Epithelial cell of esophagus (primary cell): ENCODE measurements at regions not wholly inside any gene's neighbourhood (a gene's known extent, or its start where the extent isn't known, plus 50 kb on each side); places are given as distances from the start of the nearest gene placed in this dataset.

Experiments used
- DNase-seq: peaks from one replicate; pipeline ENCODE4 v3.0.0; 2010; ENCODE audit warnings: low read depth
- H3K4me3 ChIP-seq: 2 replicates; pipeline ENCODE4 v1.5.1; 2011; ENCODE audit warnings: mild to moderate bottlenecking, low read length, control low read depth
- CTCF ChIP-seq: IDR thresholded peaks from 2 replicates; pipeline ENCODE4 v1.5.1; 2011; ENCODE audit warnings: low read depth, mild to moderate bottlenecking, low read length, control low read depth, inconsistent platforms; ENCODE audit not compliant: insufficient read depth; ENCODE audit errors: missing control alignments

GRCh38 chr17:68179236-68179925, 68.5 kb upstream of the AMZ2 start:
- H3K4me3 ChIP-seq, result no peak overlapping the region
- DNase-seq, result no peak
- TF ChIP-seq CTCF, result no peak

GRCh38 chr17:68179926-68180285, 67.9 kb upstream of the AMZ2 start:
- H3K4me3 ChIP-seq, result no peak overlapping the region
- no peak for DNase-seq
- no peak for TF ChIP-seq CTCF

GRCh38 chr17:68182011-68182306, 65.9 kb upstream of the AMZ2 start:
- H3K4me3 ChIP-seq, result no peak overlapping the region
- TF ChIP-seq CTCF, result no peak
- DNase-seq, result no peak

- TF ChIP-seq CTCF, result peak; percentile 12
- peak; percentile 84 for DNase-seq
- H3K4me3 ChIP-seq, result no peak overlapping the region
These were observed 64.8 kb upstream of the AMZ2 start for GRCh38 chr17:68182940-68183551.

- peak; percentile 55 for DNase-seq
- no peak overlapping the region for H3K4me3 ChIP-seq
- TF ChIP-seq CTCF, result no peak
These were observed 63.7 kb upstream of the AMZ2 start for GRCh38 chr17:68184141-68184571.

- TF ChIP-seq CTCF, result no peak
- no peak overlapping the region for H3K4me3 ChIP-seq
- DNase-seq, result no peak
These were observed 62.9 kb upstream of the AMZ2 start for GRCh38 chr17:68184816-68185436.
